HEK293T (cell line): ENCODE measurements at regions not wholly inside any gene's neighbourhood (a gene's known extent, or its start where the extent isn't known, plus 50 kb on each side); places are given as distances from the start of the nearest gene placed in this dataset.

Experiments used
- CTCF ChIA-PET: fragments of 350-600 bp; formaldehyde crosslinking; extraction: SDS; loops from one replicate; lab custom pipeline; 2021; ENCODE audit warnings: antibody characterized with exemption, inconsistent platforms; lab: Yijun Ruan, JAX
- POLR2A ChIA-PET: fragments of 350-600 bp; formaldehyde crosslinking; extraction: SDS; loops from one replicate; lab custom pipeline; 2020; ENCODE audit warnings: antibody characterized with exemption, inconsistent platforms; lab: Yijun Ruan, JAX
- DNase-seq: peaks from one replicate; pipeline ENCODE4 v3.0.0; 2012; ENCODE audit warnings: mixed read lengths; ENCODE audit errors: extremely low spot score
- ARNT ChIP-seq: fragments of 450-650 bp; IDR thresholded peaks from 2 replicates; pipeline ENCODE4 v1.6.1; 2017; ENCODE audit warnings: mild to moderate bottlenecking
- BHLHE40 ChIP-seq: fragments of 450-650 bp; IDR thresholded peaks from 2 replicates; pipeline ENCODE4 v1.6.1; 2016; ENCODE audit warnings: mild to moderate bottlenecking, moderate library complexity, borderline replicate concordance
- CTBP1 ChIP-seq: fragments of 450-650 bp; IDR thresholded peaks from 2 replicates; pipeline ENCODE4 v1.6.1; 2016; ENCODE audit warnings: borderline replicate concordance
- ELF4 ChIP-seq: fragments of 450-650 bp; IDR thresholded peaks from 2 replicates; pipeline ENCODE4 v1.6.1; 2017; ENCODE audit warnings: antibody characterized with exemption
- FOXA1 ChIP-seq: fragments of 450-650 bp; IDR thresholded peaks from 2 replicates; pipeline ENCODE4 v1.6.1; 2016; ENCODE audit warnings: mild to moderate bottlenecking
- FOXK2 ChIP-seq: fragments of 450-650 bp; IDR thresholded peaks from 2 replicates; pipeline ENCODE4 v1.6.1; 2016; ENCODE audit warnings: mild to moderate bottlenecking
- FOXM1 ChIP-seq: fragments of 450-650 bp; IDR thresholded peaks from 2 replicates; pipeline ENCODE4 v1.6.1; 2017; ENCODE audit warnings: mild to moderate bottlenecking, borderline replicate concordance
- HDGF ChIP-seq: fragments of 450-650 bp; IDR thresholded peaks from 2 replicates; pipeline ENCODE4 v1.6.1; 2017; ENCODE audit warnings: antibody characterized with exemption, borderline replicate concordance
- L3MBTL2 ChIP-seq: fragments of 450-650 bp; conservative IDR thresholded peaks from 2 replicates; pipeline ENCODE4 v1.6.1; 2016; ENCODE audit warnings: mild to moderate bottlenecking
- LEF1 ChIP-seq: fragments of 450-650 bp; IDR thresholded peaks from 2 replicates; pipeline ENCODE4 v1.6.1; 2017; ENCODE audit warnings: mild to moderate bottlenecking, borderline replicate concordance
- NFRKB ChIP-seq: fragments of 450-650 bp; IDR thresholded peaks from 2 replicates; pipeline ENCODE4 v1.6.1; 2016; ENCODE audit warnings: mild to moderate bottlenecking, moderate library complexity
- PKNOX1 ChIP-seq: fragments of 450-650 bp; IDR thresholded peaks from 2 replicates; pipeline ENCODE4 v1.6.1; 2016
- SP1 ChIP-seq: fragments of 450-650 bp; IDR thresholded peaks from 2 replicates; pipeline ENCODE4 v1.6.1; 2017
- SUZ12 ChIP-seq: fragments of 450-650 bp; IDR thresholded peaks from 2 replicates; pipeline ENCODE4 v1.6.1; 2016; ENCODE audit warnings: mild to moderate bottlenecking
- TARDBP ChIP-seq: fragments of 450-650 bp; IDR thresholded peaks from 2 replicates; pipeline ENCODE4 v1.6.1; 2016
- ZNF384 ChIP-seq: fragments of 450-650 bp; IDR thresholded peaks from 2 replicates; pipeline ENCODE4 v1.6.1; 2016

DNA sequence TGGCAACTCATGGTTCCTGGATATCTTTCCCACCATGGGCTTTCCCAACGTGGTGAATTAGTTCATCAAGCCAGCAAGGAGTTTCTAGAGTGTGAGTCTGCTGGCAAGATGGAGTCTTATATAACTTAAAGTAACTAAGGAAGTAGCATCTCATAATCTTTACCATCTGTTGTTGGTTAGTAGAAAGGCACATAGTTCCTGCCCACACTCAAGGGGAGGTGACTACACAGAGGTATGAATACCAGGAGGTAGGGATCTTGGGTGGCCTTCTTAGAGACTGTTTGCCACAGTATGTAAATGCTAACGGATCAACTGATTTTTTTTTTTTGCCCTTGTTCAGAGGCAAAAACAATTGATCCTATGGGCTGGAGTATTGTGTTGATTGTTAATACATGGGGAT is 446.9 kb downstream of the ATP23 start:
- TF ChIP-seq FOXM1 (no peak), SUZ12 (no peak), SP1 (no peak), HDGF (no peak), L3MBTL2 (no peak), LEF1 (no peak), ZNF384 (no peak), TARDBP (no peak), CTBP1 (no peak), PKNOX1 (no peak), FOXK2 (no peak), NFRKB (no peak), ELF4 (no peak), FOXA1 (no peak), BHLHE40 (no peak)
- ChIA-PET CTCF (no interaction called here), POLR2A (no interaction called here)
- no peak for DNase-seq

- no peak for DNase-seq
- TF ChIP-seq BHLHE40 (no peak), ELF4 (no peak)
- POLR2A ChIA-PET = no interaction called here
- CTCF ChIA-PET = no interaction called here
These were observed 451.8 kb downstream of the ATP23 start for GRCh38 chr12:58393152-58393551.

- DNase-seq = no peak
- POLR2A ChIA-PET = no interaction called here
- TF ChIP-seq L3MBTL2 (no peak), LEF1 (no peak), FOXK2 (no peak), SUZ12 (no peak), CTBP1 (no peak), PKNOX1 (no peak), SP1 (no peak), FOXM1 (no peak), HDGF (no peak)
- CTCF ChIA-PET = no interaction called here
These were observed 453.7 kb downstream of the ATP23 start for GRCh38 chr12:58395056-58395455.

- POLR2A ChIA-PET = no interaction called here
- no peak for TF ChIP-seq SP1
- DNase-seq = no peak
- CTCF ChIA-PET = no interaction called here
These were observed 454.1 kb downstream of the ATP23 start for GRCh38 chr12:58395470-58395869.

GRCh38 chr12:58396239-58396638 is 454.9 kb downstream of the ATP23 start:
- DNase-seq = no peak
- ChIA-PET POLR2A (no interaction called here), CTCF (no interaction called here)
- TF ChIP-seq ELF4 (no peak), HDGF (no peak), ARNT (no peak), ZNF384 (no peak), CTBP1 (no peak), L3MBTL2 (no peak), FOXM1 (no peak), LEF1 (no peak), SUZ12 (no peak), BHLHE40 (no peak), SP1 (no peak), NFRKB (no peak), FOXA1 (no peak), FOXK2 (no peak), TARDBP (no peak), PKNOX1 (no peak)

DNA sequence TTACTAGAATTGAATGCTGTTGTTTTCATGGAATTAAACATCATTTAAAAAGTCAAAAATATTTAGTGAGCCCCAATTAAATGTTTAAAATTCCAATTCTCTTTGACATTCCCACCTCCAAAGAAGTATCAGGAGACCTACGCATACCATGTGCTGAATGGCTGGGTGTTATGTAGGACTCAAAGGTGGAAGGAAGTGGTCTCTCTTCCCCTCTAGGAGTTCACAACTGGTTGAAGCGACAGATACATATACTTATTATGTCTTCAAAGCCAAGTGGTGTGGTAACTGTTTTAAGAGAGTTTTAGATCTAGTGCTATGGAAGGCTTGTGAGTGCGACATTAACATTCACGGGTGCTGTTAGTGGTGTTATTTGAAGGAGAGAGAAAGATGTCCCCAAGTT is 464.0 kb downstream of the ATP23 start:
- ChIA-PET CTCF (no interaction called here), POLR2A (no interaction called here)
- DNase-seq = no peak
- TF ChIP-seq L3MBTL2 = no peak
- no peak for TF ChIP-seq LEF1
- TF ChIP-seq PKNOX1 = no peak
- no peak for TF ChIP-seq SP1
- no peak for TF ChIP-seq ELF4
- no peak for TF ChIP-seq HDGF
- no peak for TF ChIP-seq FOXA1
- no peak for TF ChIP-seq ARNT
- TF ChIP-seq FOXM1 = no peak
- no peak for TF ChIP-seq SUZ12
- no peak for TF ChIP-seq BHLHE40
- TF ChIP-seq TARDBP = no peak
- no peak for TF ChIP-seq NFRKB
- TF ChIP-seq FOXK2 = no peak
- no peak for TF ChIP-seq ZNF384
